ENCODE measurements at regions not wholly inside any gene's neighbourhood (a gene's known extent, or its start where the extent isn't known, plus 50 kb on each side); places are given as distances from the start of the nearest gene placed in this dataset.

DNA sequence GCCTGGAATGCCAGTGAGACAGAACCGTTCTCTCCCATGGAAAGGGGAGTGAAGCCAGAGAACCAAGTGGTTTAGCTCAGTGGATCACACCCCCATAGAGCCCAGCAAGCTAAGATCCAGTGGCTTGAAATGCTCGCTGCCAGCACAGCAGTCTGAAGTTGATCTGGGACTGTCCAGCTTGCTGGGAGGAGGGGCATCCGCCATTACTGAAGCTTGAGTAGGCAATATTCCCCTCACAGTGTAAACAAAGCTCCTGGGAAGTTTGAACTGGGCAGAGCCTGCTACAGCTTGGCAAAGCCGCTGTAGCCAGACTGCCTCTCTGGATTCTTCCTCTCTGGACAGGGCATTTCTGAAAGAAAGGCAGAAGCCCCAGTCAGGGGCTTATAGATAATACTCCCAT lies 374.3 kb upstream of the DCN start:
- TF ChIP-seq, protein P1, sequence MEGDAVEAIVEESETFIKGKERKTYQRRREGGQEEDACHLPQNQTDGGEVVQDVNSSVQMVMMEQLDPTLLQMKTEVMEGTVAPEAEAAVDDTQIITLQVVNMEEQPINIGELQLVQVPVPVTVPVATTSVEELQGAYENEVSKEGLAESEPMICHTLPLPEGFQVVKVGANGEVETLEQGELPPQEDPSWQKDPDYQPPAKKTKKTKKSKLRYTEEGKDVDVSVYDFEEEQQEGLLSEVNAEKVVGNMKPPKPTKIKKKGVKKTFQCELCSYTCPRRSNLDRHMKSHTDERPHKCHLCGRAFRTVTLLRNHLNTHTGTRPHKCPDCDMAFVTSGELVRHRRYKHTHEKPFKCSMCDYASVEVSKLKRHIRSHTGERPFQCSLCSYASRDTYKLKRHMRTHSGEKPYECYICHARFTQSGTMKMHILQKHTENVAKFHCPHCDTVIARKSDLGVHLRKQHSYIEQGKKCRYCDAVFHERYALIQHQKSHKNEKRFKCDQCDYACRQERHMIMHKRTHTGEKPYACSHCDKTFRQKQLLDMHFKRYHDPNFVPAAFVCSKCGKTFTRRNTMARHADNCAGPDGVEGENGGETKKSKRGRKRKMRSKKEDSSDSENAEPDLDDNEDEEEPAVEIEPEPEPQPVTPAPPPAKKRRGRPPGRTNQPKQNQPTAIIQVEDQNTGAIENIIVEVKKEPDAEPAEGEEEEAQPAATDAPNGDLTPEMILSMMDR (IDR thresholded peaks at IDR 0.05; ENCODE audit: low read depth, low read length), result no peak

DNA sequence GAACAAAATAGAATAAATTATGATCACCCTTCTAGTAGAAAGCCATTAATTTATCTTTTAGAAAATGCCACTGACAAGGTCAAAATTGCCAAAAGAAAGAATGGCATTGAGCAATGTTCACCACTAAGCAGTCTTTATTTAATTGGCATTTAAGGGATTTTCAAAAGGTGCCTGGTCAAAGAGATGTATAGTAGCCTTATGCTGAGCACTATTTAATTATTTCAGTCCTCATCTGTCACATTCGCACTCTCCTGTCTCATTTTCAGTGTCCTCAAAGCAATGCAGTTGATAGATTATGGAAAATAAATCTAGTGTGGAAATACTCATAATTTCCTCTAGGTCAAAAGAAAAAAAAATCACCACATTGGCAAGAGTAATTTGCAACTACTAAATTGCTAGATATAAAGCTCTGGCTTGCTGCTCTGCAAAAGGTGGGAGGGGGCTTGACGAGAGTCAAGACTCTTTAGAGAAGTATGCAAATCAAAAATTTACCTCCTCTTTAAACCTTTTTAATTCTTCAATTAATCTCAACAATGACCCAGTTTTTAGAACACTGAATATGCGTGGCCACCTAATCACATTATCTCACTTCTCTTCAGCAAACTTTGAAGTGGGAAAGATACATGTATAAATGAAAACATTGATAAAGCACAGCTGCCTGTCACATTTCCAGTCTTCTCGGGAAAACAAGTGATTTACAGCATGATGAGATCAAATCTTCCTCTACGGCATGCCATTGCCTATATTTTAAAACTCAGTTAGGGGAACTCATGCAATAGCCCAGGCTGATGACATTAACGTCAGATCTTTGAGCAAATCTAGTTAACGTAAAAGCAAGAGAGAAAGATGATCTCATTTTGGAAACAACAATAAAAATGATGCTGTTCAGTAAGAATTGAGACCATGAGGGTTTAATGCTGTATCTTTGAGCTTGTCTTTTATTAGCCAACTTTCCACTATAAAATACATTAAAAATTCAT lies 373.1 kb upstream of the DCN start:
- DNase-seq (ENCODE audit: extremely low read depth, low read depth), result no peak
- TF ChIP-seq, protein P1 (IDR thresholded peaks at IDR 0.05; ENCODE audit: low read depth, low read length), result no peak

More for the DNA sequence above, 374.3 kb upstream of the DCN start:
- no peak for DNase-seq (ENCODE audit: extremely low read depth, low read depth)

DNA sequence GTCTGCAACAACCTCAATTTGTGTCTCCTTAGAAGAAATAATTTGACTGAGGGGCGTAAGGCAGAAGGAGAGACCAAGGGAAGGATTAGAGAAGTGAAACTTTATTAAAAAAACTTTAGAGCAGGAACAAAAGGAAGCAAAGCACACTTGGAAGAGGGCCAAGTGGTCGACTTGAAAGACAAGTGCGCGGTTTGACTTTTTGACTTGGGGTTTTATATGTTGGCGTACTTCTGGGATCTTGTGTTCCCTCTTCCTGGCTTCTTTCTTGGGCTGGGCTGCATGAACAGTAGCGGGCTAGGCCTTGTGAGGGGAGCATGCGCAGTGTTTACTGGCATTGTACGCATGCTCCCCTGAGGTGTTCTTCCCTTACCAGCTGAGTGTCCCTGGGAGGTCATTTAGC lies 369.3 kb upstream of the DCN start:
- DNase-seq (ENCODE audit: extremely low read depth, low read depth), result no peak
- TF ChIP-seq, protein P1 (IDR thresholded peaks at IDR 0.05; ENCODE audit: low read depth, low read length), result no peak

DNA sequence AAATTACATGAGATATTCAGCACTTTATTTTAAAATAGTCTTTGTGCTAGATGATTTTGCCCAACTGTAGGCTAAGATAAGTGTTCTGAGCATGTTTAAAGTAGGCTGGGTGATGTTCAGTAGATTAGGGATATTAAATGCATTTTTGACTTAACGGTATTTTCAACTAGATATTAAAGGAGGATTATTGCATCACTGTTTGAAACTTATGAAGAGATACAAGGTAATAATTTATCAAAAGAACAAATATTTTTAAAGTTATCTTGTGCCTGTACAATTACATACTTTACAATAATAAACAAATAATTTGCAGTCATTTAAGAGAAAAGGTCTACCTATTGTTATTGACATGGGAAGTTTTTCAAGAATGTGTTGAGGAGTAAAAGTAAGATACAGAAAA lies 368.6 kb upstream of the DCN start:
- TF ChIP-seq, protein P1 (IDR thresholded peaks at IDR 0.05; ENCODE audit: low read depth, low read length), result no peak

DNA sequence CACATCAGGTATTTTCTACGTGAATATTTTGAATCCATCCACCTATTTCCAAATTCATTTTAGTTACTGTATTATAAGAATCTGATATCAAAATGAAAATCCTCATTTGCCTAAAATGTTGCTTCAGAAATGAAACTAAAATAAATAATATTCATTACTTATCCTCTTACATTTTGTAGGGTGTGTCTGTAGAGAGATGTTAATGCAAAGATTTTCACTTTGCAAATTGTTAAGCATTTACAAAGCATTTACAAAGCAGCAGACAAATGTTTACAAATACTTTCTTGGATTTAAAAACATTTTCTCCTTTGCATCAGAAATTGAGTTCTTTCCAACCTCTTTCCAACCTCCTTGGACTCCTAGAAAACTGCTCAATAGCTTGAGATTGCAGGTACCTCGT lies 360.0 kb upstream of the DCN start:
- TF ChIP-seq, protein P1 (IDR thresholded peaks at IDR 0.05; ENCODE audit: low read depth, low read length), result no peak
- no peak for DNase-seq (ENCODE audit: extremely low read depth, low read depth)

More for the DNA sequence above, 368.6 kb upstream of the DCN start:
- DNase-seq (ENCODE audit: extremely low read depth, low read depth), result no peak

DNA sequence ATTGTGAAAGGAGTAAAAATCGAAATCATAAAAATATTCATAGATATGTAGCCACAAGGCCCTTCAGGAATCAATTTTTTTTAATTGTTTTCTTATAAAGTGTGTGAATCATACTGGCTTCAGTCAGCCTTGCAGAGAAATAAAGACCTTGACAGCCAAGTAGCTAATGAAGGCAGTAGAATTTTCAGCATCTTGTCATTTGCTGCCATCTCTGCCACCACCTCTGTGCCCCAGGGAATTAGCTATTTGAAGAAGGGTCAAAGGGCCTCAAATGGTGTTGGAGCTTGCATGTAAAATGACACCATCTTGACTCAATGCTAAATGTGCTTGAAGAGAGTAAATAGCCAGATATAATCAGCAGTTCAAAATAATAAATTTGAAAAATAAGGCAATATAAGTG lies 359.4 kb upstream of the DCN start:
- TF ChIP-seq, protein P1 (IDR thresholded peaks at IDR 0.05; ENCODE audit: low read depth, low read length), result no peak
- DNase-seq (ENCODE audit: extremely low read depth, low read depth), result no peak

DNA sequence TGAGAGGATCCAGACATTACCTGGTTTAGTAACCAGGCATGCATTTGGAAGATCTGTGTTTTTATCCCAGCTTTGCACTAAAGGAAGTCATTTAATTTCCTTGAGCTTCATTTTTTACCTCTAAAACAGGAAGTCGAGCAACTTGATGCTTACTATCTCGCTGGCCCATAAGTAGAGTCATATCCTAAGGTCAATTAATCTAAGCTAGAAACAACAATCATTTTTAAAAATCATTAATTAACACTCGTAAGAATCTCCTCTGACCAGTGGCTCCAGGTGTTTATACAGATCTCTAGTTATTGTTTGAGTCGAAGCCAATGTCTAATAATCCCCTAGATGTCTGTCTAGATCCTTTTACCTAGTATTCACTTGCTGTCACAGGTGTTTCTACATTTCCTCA lies 355.8 kb upstream of the DCN start:
- TF ChIP-seq, protein P1 (IDR thresholded peaks at IDR 0.05; ENCODE audit: low read depth, low read length), result no peak
- DNase-seq (ENCODE audit: extremely low read depth, low read depth), result no peak
